Activated T-helper 2 cell treated with anti-CD3 and anti-CD28 coated beads, Interferon-gamma antibody, Interleukin-2, Interleukin-4, amounts not matched to agents 10 μg/mL and 5 μg/mL and 100 μg/mL, durations not matched to agents 14 hours and 24 hours and 36 hours (primary cell): ENCODE measurements at regions not wholly inside any gene's neighbourhood (a gene's known extent, or its start where the extent isn't known, plus 50 kb on each side); places are given as distances from the start of the nearest gene placed in this dataset.
"Not testable (repeated sequence)": the region's sequence is repeated elsewhere in the genome, so short reads cannot be mapped to it uniquely, and the experiment has no call there.

Experiments used
- DNase-seq: peaks from one replicate; pipeline ENCODE4 v3.0.0; 2021; ENCODE audit warnings: low spot score
- H3K27ac Mint-ChIP-seq: one replicate; pipeline ENCODE4 v1.8.0; 2021; ENCODE audit warnings: mixed read lengths
- H3K27me3 Mint-ChIP-seq: one replicate; pipeline ENCODE4 v1.8.0; 2021; ENCODE audit warnings: low read depth, mixed read lengths
- H3K36me3 Mint-ChIP-seq: one replicate; pipeline ENCODE4 v1.8.0; 2021; ENCODE audit warnings: low read depth, mixed read lengths
- H3K4me1 Mint-ChIP-seq: one replicate; pipeline ENCODE4 v1.8.0; 2021; ENCODE audit warnings: low read depth, mixed read lengths
- H3K4me3 Mint-ChIP-seq: one replicate; pipeline ENCODE4 v1.8.0; 2021; ENCODE audit warnings: low read depth, mild to moderate bottlenecking, moderate library complexity, mixed read lengths
- H3K9me3 Mint-ChIP-seq: one replicate; pipeline ENCODE4 v1.8.0; 2021; ENCODE audit warnings: mixed read lengths
- intact Hi-C: fragments of 100-400 bp; cut with micrococcal nuclease; formaldehyde crosslinking; loops from one replicate; pipeline ENCODE4 v1.15.1; 2023

- DNase-seq = no peak
- peaks cover 9% of the 10 kb centered on the region for H3K4me1 Mint-ChIP-seq
- intact Hi-C loops = no loop called here
- H3K4me3 Mint-ChIP-seq = no peak overlapping the region
- H3K36me3 Mint-ChIP-seq = no peaks in the 10 kb centered on the region
- H3K27me3 Mint-ChIP-seq = no peaks in the 10 kb centered on the region
- H3K27ac Mint-ChIP-seq = no peak overlapping the region
- no peaks in the 10 kb centered on the region for H3K9me3 Mint-ChIP-seq
These were observed 350.5 kb upstream of the WWC1 start for GRCh38 chr5:167940911-167941310.

- H3K27ac Mint-ChIP-seq, H3K4me1 Mint-ChIP-seq, intact Hi-C loops, H3K9me3 Mint-ChIP-seq, H3K4me3 Mint-ChIP-seq, DNase-seq, H3K36me3 Mint-ChIP-seq, H3K27me3 Mint-ChIP-seq: not testable (repeated sequence)
These were observed 349.9 kb upstream of the WWC1 start for GRCh38 chr5:167941556-167941955.

GRCh38 chr5:167943343-167943742, 348.1 kb upstream of the WWC1 start:
- no peaks in the 10 kb centered on the region for H3K27me3 Mint-ChIP-seq
- H3K9me3 Mint-ChIP-seq = no peaks in the 10 kb centered on the region
- H3K4me3 Mint-ChIP-seq = no peak overlapping the region
- no peak overlapping the region for H3K27ac Mint-ChIP-seq
- intact Hi-C loops = no loop called here
- H3K4me1 Mint-ChIP-seq = peaks cover 1% of the 10 kb centered on the region
- H3K36me3 Mint-ChIP-seq = no peaks in the 10 kb centered on the region
- DNase-seq = no peak

GRCh38 chr5:167944121-167944852, 347.2 kb upstream of the WWC1 start:
- no peak for DNase-seq
- no peak overlapping the region for H3K4me3 Mint-ChIP-seq
- H3K27ac Mint-ChIP-seq = no peak overlapping the region
- no peaks in the 10 kb centered on the region for H3K9me3 Mint-ChIP-seq
- no peaks in the 10 kb centered on the region for H3K36me3 Mint-ChIP-seq
- H3K27me3 Mint-ChIP-seq = no peaks in the 10 kb centered on the region
- H3K4me1 Mint-ChIP-seq = no peaks in the 10 kb centered on the region
- intact Hi-C loops = no loop called here

GRCh38 chr5:167945542-167946384, 345.7 kb upstream of the WWC1 start:
- intact Hi-C loops = no loop called here
- Mint-ChIP-seq H3K27me3 (no peaks in the 10 kb centered on the region), H3K4me3 (no peak overlapping the region), H3K27ac (no peak overlapping the region), H3K9me3 (no peaks in the 10 kb centered on the region), H3K36me3 (no peaks in the 10 kb centered on the region), H3K4me1 (no peaks in the 10 kb centered on the region)
- no peak for DNase-seq

GRCh38 chr5:167947306-167947705, 344.1 kb upstream of the WWC1 start:
- H3K27me3 Mint-ChIP-seq = no peaks in the 10 kb centered on the region
- no peaks in the 10 kb centered on the region for H3K36me3 Mint-ChIP-seq
- no peaks in the 10 kb centered on the region for H3K4me1 Mint-ChIP-seq
- no peak for DNase-seq
- H3K27ac Mint-ChIP-seq = no peak overlapping the region
- H3K9me3 Mint-ChIP-seq = no peaks in the 10 kb centered on the region
- no peak overlapping the region for H3K4me3 Mint-ChIP-seq
- intact Hi-C loops = no loop called here

GRCh38 chr5:167948251-167948650, 343.2 kb upstream of the WWC1 start:
- Mint-ChIP-seq H3K4me1 (no peaks in the 10 kb centered on the region), H3K27me3 (no peaks in the 10 kb centered on the region), H3K9me3 (no peaks in the 10 kb centered on the region), H3K27ac (no peak overlapping the region), H3K4me3 (no peak overlapping the region), H3K36me3 (no peaks in the 10 kb centered on the region)
- intact Hi-C loops = no loop called here
- DNase-seq = no peak

- DNase-seq = no peak
- H3K4me1 Mint-ChIP-seq = no peaks in the 10 kb centered on the region
- no peaks in the 10 kb centered on the region for H3K9me3 Mint-ChIP-seq
- H3K36me3 Mint-ChIP-seq = no peaks in the 10 kb centered on the region
- no peak overlapping the region for H3K4me3 Mint-ChIP-seq
- intact Hi-C loops = no loop called here
- no peaks in the 10 kb centered on the region for H3K27me3 Mint-ChIP-seq
- H3K27ac Mint-ChIP-seq = no peak overlapping the region
These were observed 342.0 kb upstream of the WWC1 start for GRCh38 chr5:167949435-167949834.

- H3K4me1 Mint-ChIP-seq = no peaks in the 10 kb centered on the region
- H3K9me3 Mint-ChIP-seq = no peaks in the 10 kb centered on the region
- intact Hi-C loops = no loop called here
- no peaks in the 10 kb centered on the region for H3K27me3 Mint-ChIP-seq
- H3K4me3 Mint-ChIP-seq = no peak overlapping the region
- DNase-seq = no peak
- H3K36me3 Mint-ChIP-seq = no peaks in the 10 kb centered on the region
- no peak overlapping the region for H3K27ac Mint-ChIP-seq
These were observed 341.2 kb upstream of the WWC1 start for GRCh38 chr5:167950126-167950721.

GRCh38 chr5:167951116-167951515, 340.3 kb upstream of the WWC1 start:
- intact Hi-C loops = no loop called here
- DNase-seq = no peak
- H3K4me3 Mint-ChIP-seq = no peak overlapping the region

GRCh38 chr5:167952278-167952995, 339.0 kb upstream of the WWC1 start:
- Mint-ChIP-seq H3K27ac (no peak overlapping the region), H3K36me3 (no peaks in the 10 kb centered on the region), H3K9me3 (no peaks in the 10 kb centered on the region), H3K4me1 (no peaks in the 10 kb centered on the region), H3K4me3 (no peak overlapping the region), H3K27me3 (no peaks in the 10 kb centered on the region)
- DNase-seq = no peak
- intact Hi-C loops = no loop called here

More at GRCh38 chr5:167951116-167951515, 340.3 kb upstream of the WWC1 start:
- Mint-ChIP-seq H3K27ac (no peak overlapping the region), H3K36me3 (no peaks in the 10 kb centered on the region), H3K27me3 (no peaks in the 10 kb centered on the region), H3K4me1 (no peaks in the 10 kb centered on the region), H3K9me3 (no peaks in the 10 kb centered on the region)

- no peak for DNase-seq
- Mint-ChIP-seq H3K36me3 (no peaks in the 10 kb centered on the region), H3K4me1 (no peaks in the 10 kb centered on the region), H3K9me3 (no peaks in the 10 kb centered on the region), H3K27ac (no peak overlapping the region), H3K4me3 (no peak overlapping the region), H3K27me3 (no peaks in the 10 kb centered on the region)
- intact Hi-C loops = no loop called here
These were observed 338.2 kb upstream of the WWC1 start for GRCh38 chr5:167953151-167953798.
